ENCODE measurements at regions not wholly inside any gene's neighbourhood (a gene's known extent, or its start where the extent isn't known, plus 50 kb on each side); places are given as distances from the start of the nearest gene placed in this dataset.

DNA sequence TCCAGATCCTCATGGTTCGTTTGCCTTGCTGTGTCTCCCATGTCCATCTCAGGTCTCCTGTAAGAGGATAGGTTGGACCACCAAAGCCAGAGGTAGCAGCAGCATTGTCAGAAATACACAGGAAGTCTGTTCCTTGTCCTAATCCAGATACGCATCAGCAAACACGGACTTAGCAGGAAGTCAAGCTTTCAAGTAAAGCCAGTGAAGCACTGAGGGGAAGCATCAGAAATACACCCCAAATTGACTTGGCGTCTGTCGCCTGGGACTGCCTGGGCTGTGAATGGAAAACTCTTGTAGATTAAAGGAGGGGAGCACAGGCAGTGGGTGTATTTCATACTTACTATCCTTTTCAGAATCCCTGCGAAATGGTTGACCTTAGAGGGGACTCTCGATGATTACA lies 171.3 kb downstream of the PSAT1 start:
- Histone ChIP-seq H3K36me3 (ENCODE audit: control insufficient read depth in 1 of 2, insufficient read depth in 2 of 2, low read depth in 1 of 2, low read length in 2 of 2) (no peaks in the 10 kb centered on the region), H2AFZ (ENCODE audit: low read depth, low read length) (no peak overlapping the region), H2BK120ac (ENCODE audit: low read depth, low read length) (no peak overlapping the region), H3K79me1 (replicated peaks; ENCODE audit: low read length, poor library complexity, severe bottlenecking) (no peaks in the 10 kb centered on the region), H2AK5ac (ENCODE audit: low read length, severe bottlenecking) (no peak overlapping the region), H3K4ac (ENCODE audit: low read depth in 1 of 2, low read length in 2 of 2) (no peak overlapping the region), H3K9me3 (ENCODE audit: control insufficient read depth, low read length) (no peaks in the 10 kb centered on the region), H2BK12ac (ENCODE audit: low read length in 2 of 2) (no peak overlapping the region), H3K23ac (ENCODE audit: low read length in 2 of 2) (no peak overlapping the region), H2BK5ac (ENCODE audit: low read depth, low read length, poor library complexity, severe bottlenecking) (no peak overlapping the region), H3K27me3 (ENCODE audit: control insufficient read depth in 1 of 2, insufficient read depth in 1 of 2, low read length in 2 of 2) (no peaks in the 10 kb centered on the region), H3K18ac (ENCODE audit: low read depth in 1 of 2, low read length in 2 of 2) (no peak overlapping the region), H3K27ac (ENCODE audit: low read length, poor library complexity, severe bottlenecking) (no peak overlapping the region), H3K4me3 (ENCODE audit: insufficient read depth in 1 of 2, low read depth in 1 of 2, low read length in 2 of 2) (no peak overlapping the region), H3K4me2 (ENCODE audit: low read length, poor library complexity, severe bottlenecking) (no peak overlapping the region), H2BK15ac (ENCODE audit: low read depth, poor library complexity, severe bottlenecking) (no peak overlapping the region), H3K9ac (ENCODE audit: low read length) (no peak overlapping the region), H4K8ac (ENCODE audit: low read length) (no peak overlapping the region), H4K91ac (ENCODE audit: low read length) (no peak overlapping the region), H3K14ac (ENCODE audit: low read length in 2 of 2) (no peak overlapping the region), H3K4me1 (ENCODE audit: control insufficient read depth, insufficient read depth, low read depth, low read length) (no peaks in the 10 kb centered on the region)
- 65% methylated on average over 7 of the region's 7 CpGs for WGBS
- no peak for DNase-seq

DNA sequence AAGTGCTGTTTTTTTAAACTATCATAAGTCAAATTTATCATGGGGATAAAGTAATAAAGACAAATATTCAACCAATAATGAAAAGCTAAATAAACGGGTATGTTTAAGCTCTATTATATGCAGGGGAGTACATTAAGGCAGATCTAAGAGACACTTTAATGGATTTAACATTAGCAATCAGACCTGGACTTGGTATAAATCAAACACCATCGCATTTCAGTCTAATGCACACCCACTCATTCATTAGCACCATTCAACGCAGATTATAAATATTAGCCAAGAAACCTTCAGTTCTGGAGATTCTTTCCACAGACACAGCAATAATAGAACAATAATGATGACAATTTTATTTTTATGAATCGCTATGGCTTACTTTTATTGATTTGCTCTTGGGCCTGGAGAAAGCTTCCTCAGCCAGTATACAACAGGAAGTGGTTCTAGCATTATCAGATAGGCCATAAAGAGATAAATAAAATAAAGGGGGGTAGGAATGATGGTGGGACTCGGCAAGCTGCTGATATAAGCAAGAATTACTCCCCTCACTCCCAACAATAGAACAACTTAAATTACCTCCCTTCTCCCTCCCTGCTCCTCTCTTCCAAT lies 172.2 kb downstream of the PSAT1 start:
- H3K36me3 ChIP-seq (ENCODE audit: control insufficient read depth in 1 of 2, insufficient read depth in 2 of 2, low read depth in 1 of 2, low read length in 2 of 2), result no peaks in the 10 kb centered on the region
- H3K4me3 ChIP-seq (ENCODE audit: insufficient read depth in 1 of 2, low read depth in 1 of 2, low read length in 2 of 2), result no peak overlapping the region
- no peak overlapping the region for H2AK5ac ChIP-seq (ENCODE audit: low read length, severe bottlenecking)
- H3K23ac ChIP-seq (ENCODE audit: low read length in 2 of 2), result no peak overlapping the region
- H3K9ac ChIP-seq (ENCODE audit: low read length), result no peak overlapping the region
- 87% methylated on average over 2 of the region's 5 CpGs for WGBS
- no peak overlapping the region for H3K18ac ChIP-seq (ENCODE audit: low read depth in 1 of 2, low read length in 2 of 2)
- no peak overlapping the region for H2AFZ ChIP-seq (ENCODE audit: low read depth, low read length)
- H2BK15ac ChIP-seq (ENCODE audit: low read depth, poor library complexity, severe bottlenecking), result no peak overlapping the region
- H3K27me3 ChIP-seq (ENCODE audit: control insufficient read depth in 1 of 2, insufficient read depth in 1 of 2, low read length in 2 of 2), result no peaks in the 10 kb centered on the region
- H2BK120ac ChIP-seq (ENCODE audit: low read depth, low read length), result no peak overlapping the region
- H4K8ac ChIP-seq (ENCODE audit: low read length), result no peak overlapping the region
- DNase-seq, result no peak
- no peaks in the 10 kb centered on the region for H3K4me1 ChIP-seq (ENCODE audit: control insufficient read depth, insufficient read depth, low read depth, low read length)
- no peaks in the 10 kb centered on the region for H3K79me1 ChIP-seq (replicated peaks; ENCODE audit: low read length, poor library complexity, severe bottlenecking)
- no peak overlapping the region for H3K4me2 ChIP-seq (ENCODE audit: low read length, poor library complexity, severe bottlenecking)
- H3K9me3 ChIP-seq (ENCODE audit: control insufficient read depth, low read length), result no peaks in the 10 kb centered on the region
- H3K14ac ChIP-seq (ENCODE audit: low read length in 2 of 2), result no peak overlapping the region
- no peak overlapping the region for H3K4ac ChIP-seq (ENCODE audit: low read depth in 1 of 2, low read length in 2 of 2)
- no peak overlapping the region for H3K27ac ChIP-seq (ENCODE audit: low read length, poor library complexity, severe bottlenecking)
- H4K91ac ChIP-seq (ENCODE audit: low read length), result no peak overlapping the region
- H2BK12ac ChIP-seq (ENCODE audit: low read length in 2 of 2), result no peak overlapping the region
- no peak overlapping the region for H2BK5ac ChIP-seq (ENCODE audit: low read depth, low read length, poor library complexity, severe bottlenecking)

DNA sequence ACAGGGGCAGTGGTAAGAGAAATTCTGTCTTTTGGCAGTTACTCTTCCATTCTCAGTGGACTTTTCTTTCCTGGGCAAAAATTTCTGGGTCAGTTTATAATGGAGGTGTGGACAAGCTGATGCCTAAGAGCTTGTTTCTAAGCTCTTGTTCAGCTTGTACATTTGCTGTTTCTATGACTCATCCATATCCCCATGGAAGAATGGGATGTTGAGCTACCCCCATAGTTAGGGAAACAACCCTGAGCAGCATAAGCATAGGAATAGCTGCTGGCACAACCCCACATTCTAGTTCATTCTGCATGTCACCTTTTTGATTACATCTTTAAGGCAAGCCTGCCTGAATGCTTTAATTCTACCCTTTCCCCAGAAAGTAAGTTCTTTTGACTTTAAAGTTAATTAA lies 173.3 kb downstream of the PSAT1 start:
- Histone ChIP-seq H3K27me3 (ENCODE audit: control insufficient read depth in 1 of 2, insufficient read depth in 1 of 2, low read length in 2 of 2) (no peaks in the 10 kb centered on the region), H3K79me1 (replicated peaks; ENCODE audit: low read length, poor library complexity, severe bottlenecking) (no peaks in the 10 kb centered on the region), H4K8ac (ENCODE audit: low read length) (no peak overlapping the region), H3K9me3 (ENCODE audit: control insufficient read depth, low read length) (no peaks in the 10 kb centered on the region), H3K23ac (ENCODE audit: low read length in 2 of 2) (no peak overlapping the region), H3K36me3 (ENCODE audit: control insufficient read depth in 1 of 2, insufficient read depth in 2 of 2, low read depth in 1 of 2, low read length in 2 of 2) (no peaks in the 10 kb centered on the region), H3K14ac (ENCODE audit: low read length in 2 of 2) (no peak overlapping the region), H4K91ac (ENCODE audit: low read length) (no peak overlapping the region), H2BK15ac (ENCODE audit: low read depth, poor library complexity, severe bottlenecking) (no peak overlapping the region), H3K18ac (ENCODE audit: low read depth in 1 of 2, low read length in 2 of 2) (no peak overlapping the region), H3K4ac (ENCODE audit: low read depth in 1 of 2, low read length in 2 of 2) (no peak overlapping the region), H3K4me1 (ENCODE audit: control insufficient read depth, insufficient read depth, low read depth, low read length) (no peaks in the 10 kb centered on the region), H2AK5ac (ENCODE audit: low read length, severe bottlenecking) (no peak overlapping the region), H2BK5ac (ENCODE audit: low read depth, low read length, poor library complexity, severe bottlenecking) (no peak overlapping the region), H2BK12ac (ENCODE audit: low read length in 2 of 2) (no peak overlapping the region), H2BK120ac (ENCODE audit: low read depth, low read length) (no peak overlapping the region), H3K9ac (ENCODE audit: low read length) (no peak overlapping the region), H3K27ac (ENCODE audit: low read length, poor library complexity, severe bottlenecking) (no peak overlapping the region), H2AFZ (ENCODE audit: low read depth, low read length) (no peak overlapping the region), H3K4me2 (ENCODE audit: low read length, poor library complexity, severe bottlenecking) (no peak overlapping the region), H3K4me3 (ENCODE audit: insufficient read depth in 1 of 2, low read depth in 1 of 2, low read length in 2 of 2) (no peak overlapping the region)
- no peak for DNase-seq

- Histone ChIP-seq H2BK12ac (ENCODE audit: low read length in 2 of 2) (no peak overlapping the region), H3K4me2 (ENCODE audit: low read length, poor library complexity, severe bottlenecking) (no peak overlapping the region), H4K8ac (ENCODE audit: low read length) (no peak overlapping the region), H2BK15ac (ENCODE audit: low read depth, poor library complexity, severe bottlenecking) (no peak overlapping the region), H3K36me3 (ENCODE audit: control insufficient read depth in 1 of 2, insufficient read depth in 2 of 2, low read depth in 1 of 2, low read length in 2 of 2) (no peaks in the 10 kb centered on the region), H3K9ac (ENCODE audit: low read length) (no peak overlapping the region), H4K91ac (ENCODE audit: low read length) (no peak overlapping the region), H2BK120ac (ENCODE audit: low read depth, low read length) (no peak overlapping the region), H2AFZ (ENCODE audit: low read depth, low read length) (no peak overlapping the region), H3K4me3 (ENCODE audit: insufficient read depth in 1 of 2, low read depth in 1 of 2, low read length in 2 of 2) (no peak overlapping the region), H2BK5ac (ENCODE audit: low read depth, low read length, poor library complexity, severe bottlenecking) (no peak overlapping the region), H3K27me3 (ENCODE audit: control insufficient read depth in 1 of 2, insufficient read depth in 1 of 2, low read length in 2 of 2) (no peaks in the 10 kb centered on the region), H3K4me1 (ENCODE audit: control insufficient read depth, insufficient read depth, low read depth, low read length) (no peaks in the 10 kb centered on the region), H3K79me1 (replicated peaks; ENCODE audit: low read length, poor library complexity, severe bottlenecking) (no peaks in the 10 kb centered on the region), H2AK5ac (ENCODE audit: low read length, severe bottlenecking) (no peak overlapping the region), H3K9me3 (ENCODE audit: control insufficient read depth, low read length) (no peaks in the 10 kb centered on the region), H3K18ac (ENCODE audit: low read depth in 1 of 2, low read length in 2 of 2) (no peak overlapping the region), H3K27ac (ENCODE audit: low read length, poor library complexity, severe bottlenecking) (no peak overlapping the region), H3K23ac (ENCODE audit: low read length in 2 of 2) (no peak overlapping the region), H3K14ac (ENCODE audit: low read length in 2 of 2) (no peak overlapping the region), H3K4ac (ENCODE audit: low read depth in 1 of 2, low read length in 2 of 2) (no peak overlapping the region)
- 87% methylated on average over 3 of the region's 5 CpGs for WGBS
- DNase-seq, result no peak
Observed at GRCh38 chr9:78470741-78471140, 173.8 kb downstream of the PSAT1 start.
